ENCODE measurements at regions not wholly inside any gene's neighbourhood (a gene's known extent, or its start where the extent isn't known, plus 50 kb on each side); places are given as distances from the start of the nearest gene placed in this dataset.

- Mint-ChIP-seq H3K4me1 (peaks cover under 1% of the 10 kb centered on the region), H3K27ac (no peak overlapping the region), H3K4me3 (no peak overlapping the region), H3K36me3 (ENCODE audit: low read depth) (no peaks in the 10 kb centered on the region), H3K27me3 (ENCODE audit: low read depth, poor library complexity) (no peaks in the 10 kb centered on the region), H3K9me3 (no peaks in the 10 kb centered on the region)
- no peak for TF ChIP-seq CTCF (IDR thresholded peaks at IDR 0.05)
- no peak for DNase-seq
Observed at GRCh38 chr13:89740994-89741685, 1606.3 kb upstream of the MIR17HG start.

- H3K4me1 Mint-ChIP-seq: peaks cover 6% of the 10 kb centered on the region
- DNase-seq: no peak
- H3K9me3 Mint-ChIP-seq: no peaks in the 10 kb centered on the region
- H3K4me3 Mint-ChIP-seq: no peak overlapping the region
- no peaks in the 10 kb centered on the region for H3K36me3 Mint-ChIP-seq (ENCODE audit: low read depth)
- H3K27me3 Mint-ChIP-seq (ENCODE audit: low read depth, poor library complexity): no peaks in the 10 kb centered on the region
- H3K27ac Mint-ChIP-seq: no peak overlapping the region
- TF ChIP-seq CTCF (IDR thresholded peaks at IDR 0.05): no peak
Observed at GRCh38 chr13:89746554-89746953, 1600.9 kb upstream of the MIR17HG start.

- no peak for DNase-seq
- no peak overlapping the region for H3K4me3 Mint-ChIP-seq
- no peaks in the 10 kb centered on the region for H3K36me3 Mint-ChIP-seq (ENCODE audit: low read depth)
- no peak for TF ChIP-seq CTCF (IDR thresholded peaks at IDR 0.05)
- peaks cover 6% of the 10 kb centered on the region for H3K4me1 Mint-ChIP-seq
- no peak overlapping the region for H3K27ac Mint-ChIP-seq
- no peaks in the 10 kb centered on the region for H3K9me3 Mint-ChIP-seq
- no peaks in the 10 kb centered on the region for H3K27me3 Mint-ChIP-seq (ENCODE audit: low read depth, poor library complexity)
Observed at GRCh38 chr13:89748716-89749115, 1598.8 kb upstream of the MIR17HG start.

GRCh38 chr13:89749888-89750287 is 1597.6 kb upstream of the MIR17HG start:
- Mint-ChIP-seq H3K9me3 (no peaks in the 10 kb centered on the region), H3K27ac (peak overlapping the region; percentile 39), H3K4me1 (peaks cover 6% of the 10 kb centered on the region), H3K27me3 (ENCODE audit: low read depth, poor library complexity) (no peaks in the 10 kb centered on the region), H3K36me3 (ENCODE audit: low read depth) (no peaks in the 10 kb centered on the region), H3K4me3 (no peak overlapping the region)
- no peak for DNase-seq
- TF ChIP-seq CTCF (IDR thresholded peaks at IDR 0.05): no peak

- Mint-ChIP-seq H3K27me3 (ENCODE audit: low read depth, poor library complexity) (no peaks in the 10 kb centered on the region), H3K9me3 (no peaks in the 10 kb centered on the region), H3K4me1 (peaks cover 6% of the 10 kb centered on the region)
Observed at GRCh38 chr13:89750371-89750770, 1597.1 kb upstream of the MIR17HG start.

More at GRCh38 chr13:89750371-89750770, 1597.1 kb upstream of the MIR17HG start:
- TF ChIP-seq CTCF (IDR thresholded peaks at IDR 0.05): no peak
- DNase-seq: no peak
- no peak overlapping the region for H3K27ac Mint-ChIP-seq
- no peaks in the 10 kb centered on the region for H3K36me3 Mint-ChIP-seq (ENCODE audit: low read depth)
- no peak overlapping the region for H3K4me3 Mint-ChIP-seq
